SIG-M5 treated with dmso at 0.1 percent for 504 hours (cell line): ENCODE measurements at regions not wholly inside any gene's neighbourhood (a gene's known extent, or its start where the extent isn't known, plus 50 kb on each side); places are given as distances from the start of the nearest gene placed in this dataset.
"Not testable (repeated sequence)": the region's sequence is repeated elsewhere in the genome, so short reads cannot be mapped to it uniquely, and the experiment has no call there.

Source experiments
- DNase-seq: peaks from one replicate; lab custom pipeline; 2025; ENCODE audit not compliant: unreplicated experiment; lab: John Stamatoyannopoulos, UW

GRCh38 chr7:110186334-110186733, 904.6 kb upstream of the LRRN3 start:
- DNase-seq = peak; percentile 19

GRCh38 chr7:110187877-110188554, 902.9 kb upstream of the LRRN3 start:
- no peak for DNase-seq

GRCh38 chr7:110204527-110204926, 886.4 kb upstream of the LRRN3 start:
- DNase-seq = peak; percentile 15

GRCh38 chr7:110205899-110206298, 885.0 kb upstream of the LRRN3 start:
- DNase-seq = no peak

GRCh38 chr7:110209884-110210283, 881.0 kb upstream of the LRRN3 start:
- no peak for DNase-seq

GRCh38 chr7:110210941-110211608, 879.9 kb upstream of the LRRN3 start:
- no peak for DNase-seq

DNA sequence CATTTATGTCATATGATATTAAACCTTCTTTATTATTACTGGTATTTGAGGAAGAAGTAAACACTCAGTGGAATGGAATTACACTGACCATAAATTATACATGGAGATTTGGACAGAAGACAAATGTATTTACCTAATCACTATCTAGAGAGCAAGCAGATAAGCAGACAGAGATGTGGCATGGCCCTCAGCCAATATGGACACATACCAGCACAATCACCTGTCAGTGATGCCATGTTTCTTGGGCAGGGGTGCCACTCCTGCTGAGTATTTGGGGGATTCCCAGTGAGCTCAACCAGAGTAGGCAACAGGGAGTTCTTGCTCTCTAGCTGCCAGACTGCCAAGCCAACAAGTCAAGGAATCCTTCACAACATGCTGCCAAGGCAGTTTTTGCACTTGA, 866.3 kb upstream of the LRRN3 start:
- DNase-seq = no peak

DNA sequence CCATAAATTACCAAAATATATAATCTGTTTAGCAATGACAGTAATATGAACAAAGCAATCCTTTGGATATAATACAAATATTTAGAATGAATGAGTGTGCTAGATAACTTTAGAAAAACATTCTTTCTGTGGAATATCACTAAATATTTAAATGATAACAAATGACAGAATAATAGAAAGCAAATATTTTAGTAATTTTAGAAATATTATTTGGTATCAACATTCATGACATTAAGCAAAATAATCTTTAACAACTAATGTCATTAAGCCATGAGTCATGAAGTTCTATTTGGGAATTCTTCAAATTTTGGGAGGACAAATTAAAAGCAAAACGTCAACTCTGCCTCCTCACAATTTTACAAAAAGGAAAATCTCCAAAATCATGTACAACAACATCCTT, 844.8 kb upstream of the LRRN3 start:
- DNase-seq = no peak

- DNase-seq = no peak
Observed at GRCh38 chr7:110253093-110253492, 837.8 kb upstream of the LRRN3 start.

- DNase-seq = no peak
Observed at GRCh38 chr7:110257673-110258072, 833.3 kb upstream of the LRRN3 start.

DNA sequence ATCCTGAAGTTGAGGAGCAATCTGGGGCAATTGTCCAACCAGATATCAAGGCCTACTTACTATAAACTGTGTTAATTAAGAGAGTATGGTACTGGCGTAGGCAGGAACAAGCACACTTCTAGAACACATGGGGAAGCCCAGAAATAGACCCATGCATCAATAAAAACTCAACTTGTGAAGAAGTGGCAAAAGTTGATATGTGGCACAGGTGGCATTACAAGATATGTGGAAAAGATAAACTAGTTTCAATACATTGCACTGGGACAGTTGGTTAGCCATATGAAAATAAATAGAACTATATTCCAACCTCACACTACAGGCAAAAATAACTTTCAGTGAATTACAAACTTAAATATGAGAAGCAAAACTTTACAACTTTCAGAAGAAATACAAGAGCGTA, 828.7 kb upstream of the LRRN3 start:
- no peak for DNase-seq

DNA sequence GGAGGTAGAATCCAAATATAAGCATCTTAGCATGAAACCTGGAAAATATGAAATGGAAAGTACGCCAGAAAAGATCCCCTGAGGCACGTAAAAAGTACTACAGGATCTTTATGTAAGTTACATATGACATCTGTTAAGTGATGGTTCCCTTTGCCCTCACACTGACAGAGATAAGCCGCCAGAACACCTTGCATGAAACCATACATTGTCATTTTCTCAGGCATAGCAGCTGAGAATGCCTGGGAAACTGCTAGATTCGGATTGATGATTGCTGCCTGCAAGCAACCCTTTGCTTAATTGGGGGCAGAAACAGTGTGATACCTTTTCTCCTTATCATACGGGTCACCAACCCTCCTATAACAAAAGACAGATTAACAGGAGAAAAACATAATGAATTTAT, 826.6 kb upstream of the LRRN3 start:
- DNase-seq = no peak

DNA sequence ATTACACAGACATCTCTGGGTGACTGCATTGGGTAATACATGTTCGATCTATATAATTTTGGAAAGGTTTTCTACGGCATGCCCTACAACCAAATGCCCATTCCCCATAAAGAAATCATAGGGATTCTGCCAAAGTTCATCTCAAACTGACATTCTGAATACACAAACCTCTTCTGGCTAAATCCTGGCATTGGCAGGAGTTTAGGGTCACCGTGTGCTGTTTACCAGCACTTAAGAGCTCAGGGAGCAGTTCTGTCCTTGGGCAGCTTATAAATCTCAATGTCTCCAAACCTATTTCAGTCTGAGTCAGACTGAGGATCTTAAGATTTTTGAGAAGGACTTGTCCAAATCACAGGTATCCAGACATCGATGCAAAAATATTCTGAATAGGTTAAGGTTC, 809.6 kb upstream of the LRRN3 start:
- DNase-seq = no peak

DNA sequence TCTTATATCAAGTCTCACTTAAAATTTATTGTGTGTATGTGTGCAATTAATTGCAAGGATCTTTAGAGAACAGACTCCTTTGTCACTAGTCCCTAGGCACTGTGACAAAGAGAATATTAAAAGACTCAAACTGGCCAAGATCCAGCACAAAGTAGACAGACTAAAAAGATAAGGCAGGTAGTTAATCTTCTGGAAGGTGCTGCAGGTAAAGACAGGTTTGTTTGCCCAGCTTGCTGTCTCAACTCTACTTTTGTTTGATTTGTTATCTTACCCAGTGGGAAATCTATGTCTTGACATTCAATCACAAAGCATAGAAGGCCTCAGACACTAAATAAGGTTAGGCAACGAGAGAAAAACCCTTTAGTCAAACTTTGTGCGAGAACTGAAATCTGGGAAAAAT, 807.9 kb upstream of the LRRN3 start:
- peak; percentile 35 for DNase-seq

GRCh38 chr7:110291430-110291829, 799.5 kb upstream of the LRRN3 start:
- DNase-seq = no peak

GRCh38 chr7:110296321-110296720, 794.6 kb upstream of the LRRN3 start:
- DNase-seq = no peak

GRCh38 chr7:110307776-110308175, 783.2 kb upstream of the LRRN3 start:
- DNase-seq = no peak

DNA sequence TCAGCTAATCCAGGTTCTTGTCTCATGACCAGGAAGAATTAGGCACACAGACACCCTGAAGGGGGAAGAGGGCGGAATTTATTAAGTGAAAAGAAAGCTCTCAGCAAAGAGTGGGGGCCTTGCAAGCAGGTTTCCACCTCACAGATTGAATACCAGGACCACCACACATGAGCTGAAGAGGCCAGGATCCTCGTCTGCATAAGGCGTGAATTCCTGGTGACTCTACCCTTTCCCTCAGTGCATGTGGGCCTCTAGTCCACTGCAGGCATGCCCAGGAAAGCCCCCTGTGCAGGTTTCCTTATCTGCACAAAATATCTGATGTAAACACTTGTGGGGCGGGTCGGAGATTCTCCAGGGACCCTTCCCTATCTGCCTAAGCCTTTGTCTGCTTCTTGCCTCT, 782.1 kb upstream of the LRRN3 start:
- no peak for DNase-seq

DNA sequence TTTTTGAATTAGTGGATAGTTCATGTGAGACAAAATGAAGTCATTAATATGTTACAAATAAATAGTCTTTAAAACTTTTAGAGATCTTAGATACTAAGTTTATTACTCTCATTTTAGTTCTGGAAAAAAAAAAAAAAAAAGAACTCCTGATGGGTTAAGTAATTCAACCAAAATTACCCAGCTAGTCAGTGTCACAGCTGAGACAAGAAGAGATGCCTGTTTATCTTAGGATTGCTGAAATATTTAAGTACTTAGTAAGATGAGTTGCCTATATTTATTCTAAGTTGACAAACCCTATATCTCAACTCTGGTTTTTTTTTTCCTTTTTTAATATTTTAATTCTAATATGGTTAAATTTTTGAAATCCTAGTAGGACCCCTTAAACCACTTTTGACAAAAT, 781.0 kb upstream of the LRRN3 start:
- no peak for DNase-seq

DNA sequence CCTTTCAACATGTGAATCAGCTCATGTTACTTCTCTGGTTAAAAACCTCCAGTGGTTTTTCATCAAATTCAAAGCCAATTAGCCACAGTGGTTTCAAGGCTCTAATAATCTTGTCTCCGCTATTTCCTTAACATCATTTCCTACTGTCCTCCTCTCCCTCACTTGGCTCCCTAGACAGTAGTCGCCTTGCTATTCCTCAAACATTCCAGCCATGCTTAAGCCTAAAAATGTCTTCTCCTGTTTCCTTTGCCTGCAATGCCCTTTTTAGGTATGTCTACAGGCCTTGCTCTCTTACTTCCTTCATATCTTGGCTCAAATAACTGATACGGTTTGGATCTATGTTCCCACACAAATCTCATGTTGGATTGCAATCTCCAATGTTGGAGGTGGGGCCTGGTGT, 779.4 kb upstream of the LRRN3 start:
- no peak for DNase-seq

DNA sequence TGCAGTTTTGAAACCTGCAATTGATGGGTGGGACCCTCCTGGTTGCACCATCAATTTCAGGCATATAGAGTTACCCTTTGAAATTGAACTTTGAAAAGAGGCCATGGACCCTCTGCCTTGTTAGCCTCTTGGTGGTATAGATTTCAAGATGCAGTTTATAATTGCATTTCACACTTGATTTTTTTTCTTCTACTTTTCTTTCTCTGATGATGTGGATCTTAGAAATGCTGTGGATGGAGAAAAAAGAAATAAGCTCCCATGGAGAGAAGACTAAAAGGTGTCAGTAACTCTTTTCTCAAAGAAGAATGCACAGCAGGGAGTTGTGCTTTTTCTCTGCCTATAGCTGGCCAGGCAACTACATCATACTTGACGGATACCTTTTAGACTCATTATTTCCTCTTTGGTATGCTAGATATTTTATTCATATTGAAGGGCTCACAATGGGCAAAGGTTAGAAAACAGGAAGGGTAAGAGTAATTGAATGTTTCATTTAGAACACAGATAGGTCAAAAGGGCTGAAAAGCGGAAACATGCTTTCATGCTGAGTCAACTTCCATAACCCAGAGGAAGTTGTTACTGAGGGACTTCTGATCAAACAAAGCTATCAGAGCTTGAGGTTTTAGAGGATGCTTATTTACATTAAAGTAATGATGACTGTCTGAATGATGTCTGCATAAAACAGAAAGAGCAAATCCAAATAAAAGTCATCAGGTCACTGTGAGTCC, 773.2 kb upstream of the LRRN3 start:
- no peak for DNase-seq

DNA sequence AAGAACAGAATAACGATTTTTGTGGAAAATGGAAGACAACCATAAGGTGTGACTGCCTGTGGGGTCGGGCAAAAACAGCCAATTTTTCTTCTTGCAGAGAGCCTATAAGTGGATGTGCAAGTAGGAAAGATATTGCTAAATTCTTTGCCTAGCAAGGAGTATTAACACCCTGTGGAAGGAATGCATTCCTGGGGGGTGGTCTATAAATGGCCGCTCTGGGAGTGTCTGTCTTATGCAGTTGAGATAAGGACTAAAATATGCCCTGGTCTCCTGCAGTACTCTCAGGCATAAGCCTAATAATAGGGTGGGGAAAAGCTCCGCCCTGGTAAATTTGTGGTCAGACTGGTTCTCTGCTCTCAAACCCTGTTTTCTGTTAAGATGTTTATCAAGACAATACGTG, 770.6 kb upstream of the LRRN3 start:
- not testable (repeated sequence) for DNase-seq
